ENCODE measurements at regions not wholly inside any gene's neighbourhood (a gene's known extent, or its start where the extent isn't known, plus 50 kb on each side); places are given as distances from the start of the nearest gene placed in this dataset.
"Not testable (repeated sequence)": the region's sequence is repeated elsewhere in the genome, so short reads cannot be mapped to it uniquely, and the experiment has no call there.

DNA sequence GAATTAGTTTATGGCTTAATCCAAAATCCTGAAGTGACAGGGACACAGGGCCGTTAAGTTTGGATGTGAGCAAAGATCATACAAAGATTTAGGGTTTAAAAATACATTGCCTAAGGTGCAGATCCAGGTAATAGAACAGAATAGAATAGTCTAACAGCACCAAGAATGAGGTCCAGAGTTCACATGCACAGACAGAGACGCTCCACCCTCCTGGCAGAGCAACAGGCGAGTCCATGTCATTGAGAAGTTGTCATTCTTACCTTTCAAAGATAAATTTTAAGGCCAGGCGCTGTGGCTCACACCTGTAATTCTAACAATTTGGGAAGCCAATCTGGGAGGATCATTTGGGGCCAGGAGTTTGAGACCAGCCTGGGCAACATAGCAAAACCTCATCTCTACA lies 209.1 kb upstream of the AUTS2 start:
- Histone ChIP-seq H3K4me3 (ENCODE audit: low read length) (no peak overlapping the region), H3K9me3 (ENCODE audit: control insufficient read depth, low read length) (no peaks in the 10 kb centered on the region), H3K27me3 (ENCODE audit: control insufficient read depth, insufficient read depth, low read length) (no peaks in the 10 kb centered on the region), H3K9ac (ENCODE audit: low read length) (no peak overlapping the region), H3K4me1 (ENCODE audit: control insufficient read depth, insufficient read depth, low read length) (no peaks in the 10 kb centered on the region), H3K36me3 (ENCODE audit: control insufficient read depth, insufficient read depth, low read length) (no peaks in the 10 kb centered on the region)

DNA sequence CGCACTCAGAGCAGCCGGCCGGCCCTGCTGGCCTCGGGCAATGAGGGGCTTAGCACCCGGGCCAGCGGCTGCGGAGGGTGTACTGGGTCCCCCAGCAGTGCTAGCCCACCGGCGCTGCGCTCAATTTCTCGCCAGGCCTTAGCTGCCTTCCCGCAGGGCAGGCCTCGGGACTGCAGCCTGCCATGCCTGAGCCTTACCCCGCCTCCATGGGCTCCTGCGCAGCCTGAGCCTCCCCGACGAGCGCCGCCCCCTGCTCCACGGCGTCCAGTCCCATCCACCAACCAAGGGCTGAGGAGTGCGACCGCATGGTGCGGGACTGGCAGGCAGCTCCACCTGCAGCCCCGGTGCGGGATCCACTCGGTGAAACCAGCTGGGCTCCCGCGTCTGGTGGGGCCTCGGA lies 204.4 kb upstream of the AUTS2 start:
- not testable (repeated sequence) for H3K36me3 ChIP-seq (ENCODE audit: control insufficient read depth, insufficient read depth, low read length); H3K4me1 ChIP-seq (ENCODE audit: control insufficient read depth, insufficient read depth, low read length); H3K9ac ChIP-seq (ENCODE audit: low read length); H3K4me3 ChIP-seq (ENCODE audit: low read length); H3K27me3 ChIP-seq (ENCODE audit: control insufficient read depth, insufficient read depth, low read length); H3K9me3 ChIP-seq (ENCODE audit: control insufficient read depth, low read length)

DNA sequence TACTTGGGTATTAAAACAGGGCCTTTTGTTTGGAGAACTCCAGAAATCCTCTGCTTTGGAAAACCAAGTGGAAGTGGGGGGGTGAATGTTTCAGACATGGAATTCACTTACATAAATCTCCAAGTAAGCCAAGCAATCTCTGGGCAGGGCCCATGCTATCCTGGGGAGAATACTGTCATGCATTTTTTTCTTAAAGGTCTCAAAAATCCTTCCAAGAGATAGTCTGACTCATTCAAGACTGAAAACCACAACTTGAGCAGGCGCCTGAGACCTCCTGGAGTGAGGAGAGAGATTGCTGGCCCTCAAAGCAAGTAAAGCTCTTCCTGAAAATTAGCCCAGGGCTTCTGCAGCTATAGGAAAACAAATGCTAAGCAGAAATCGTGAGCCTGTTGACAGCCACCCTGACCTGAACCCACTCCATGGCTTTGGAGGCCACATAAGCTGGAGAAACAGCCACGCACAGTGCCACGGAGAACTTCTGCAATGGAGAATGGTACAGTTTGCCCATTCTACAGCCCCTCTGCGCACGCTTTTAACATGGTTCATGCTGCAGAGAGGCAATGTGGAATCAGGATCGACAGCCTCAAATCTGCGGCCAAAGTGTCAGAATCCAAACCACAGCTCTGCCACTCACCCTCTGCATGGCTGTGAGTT lies 203.1 kb upstream of the AUTS2 start:
- Histone ChIP-seq H3K27me3 (ENCODE audit: control insufficient read depth, insufficient read depth, low read length) (no peaks in the 10 kb centered on the region), H3K9ac (ENCODE audit: low read length) (no peak overlapping the region), H3K4me1 (ENCODE audit: control insufficient read depth, insufficient read depth, low read length) (no peaks in the 10 kb centered on the region), H3K4me3 (ENCODE audit: low read length) (no peak overlapping the region), H3K9me3 (ENCODE audit: control insufficient read depth, low read length) (no peaks in the 10 kb centered on the region), H3K36me3 (ENCODE audit: control insufficient read depth, insufficient read depth, low read length) (no peaks in the 10 kb centered on the region)

- Histone ChIP-seq H3K36me3 (ENCODE audit: control insufficient read depth, insufficient read depth, low read length) (no peaks in the 10 kb centered on the region), H3K4me3 (ENCODE audit: low read length) (no peak overlapping the region), H3K27me3 (ENCODE audit: control insufficient read depth, insufficient read depth, low read length) (no peaks in the 10 kb centered on the region), H3K9me3 (ENCODE audit: control insufficient read depth, low read length) (no peaks in the 10 kb centered on the region), H3K4me1 (ENCODE audit: control insufficient read depth, insufficient read depth, low read length) (no peaks in the 10 kb centered on the region), H3K9ac (ENCODE audit: low read length) (no peak overlapping the region)
Observed at GRCh38 chr7:69398986-69399385, 199.3 kb upstream of the AUTS2 start.

GRCh38 chr7:69399401-69399800 lies 198.9 kb upstream of the AUTS2 start:
- Histone ChIP-seq H3K9me3 (ENCODE audit: control insufficient read depth, low read length) (no peaks in the 10 kb centered on the region), H3K36me3 (ENCODE audit: control insufficient read depth, insufficient read depth, low read length) (no peaks in the 10 kb centered on the region), H3K9ac (ENCODE audit: low read length) (no peak overlapping the region), H3K4me3 (ENCODE audit: low read length) (no peak overlapping the region), H3K27me3 (ENCODE audit: control insufficient read depth, insufficient read depth, low read length) (no peaks in the 10 kb centered on the region), H3K4me1 (ENCODE audit: control insufficient read depth, insufficient read depth, low read length) (no peaks in the 10 kb centered on the region)

DNA sequence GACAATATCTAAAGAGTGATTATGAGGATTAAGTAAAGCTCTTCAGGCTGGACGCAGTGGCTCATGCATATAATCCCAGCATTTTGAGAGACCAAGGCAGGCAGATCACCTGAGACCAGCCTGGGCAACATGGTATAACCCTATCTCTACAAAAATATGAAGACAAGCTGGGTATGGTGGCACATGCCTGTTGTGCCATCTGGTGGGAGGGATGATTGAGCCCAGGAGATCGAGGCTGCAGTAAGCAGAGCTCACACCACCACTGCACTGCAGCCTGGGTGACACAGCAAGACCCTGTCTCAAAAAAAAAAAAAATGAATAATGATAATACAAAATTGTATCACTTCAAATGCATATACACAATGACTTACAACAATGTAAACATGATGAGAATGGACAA lies 195.6 kb upstream of the AUTS2 start:
- Histone ChIP-seq H3K4me3 (ENCODE audit: low read length) (no peak overlapping the region), H3K9me3 (ENCODE audit: control insufficient read depth, low read length) (no peaks in the 10 kb centered on the region), H3K4me1 (ENCODE audit: control insufficient read depth, insufficient read depth, low read length) (no peaks in the 10 kb centered on the region), H3K9ac (ENCODE audit: low read length) (no peak overlapping the region), H3K36me3 (ENCODE audit: control insufficient read depth, insufficient read depth, low read length) (no peaks in the 10 kb centered on the region), H3K27me3 (ENCODE audit: control insufficient read depth, insufficient read depth, low read length) (no peaks in the 10 kb centered on the region)

- Histone ChIP-seq H3K9ac (ENCODE audit: low read length) (no peak overlapping the region), H3K36me3 (ENCODE audit: control insufficient read depth, insufficient read depth, low read length) (no peaks in the 10 kb centered on the region), H3K9me3 (ENCODE audit: control insufficient read depth, low read length) (no peaks in the 10 kb centered on the region), H3K4me1 (ENCODE audit: control insufficient read depth, insufficient read depth, low read length) (no peaks in the 10 kb centered on the region), H3K27me3 (ENCODE audit: control insufficient read depth, insufficient read depth, low read length) (no peaks in the 10 kb centered on the region), H3K4me3 (ENCODE audit: low read length) (no peak overlapping the region)
Observed at GRCh38 chr7:69403169-69403568, 195.1 kb upstream of the AUTS2 start.

- no peaks in the 10 kb centered on the region for H3K9me3 ChIP-seq (ENCODE audit: control insufficient read depth, low read length)
- H3K9ac ChIP-seq (ENCODE audit: low read length) = no peak overlapping the region
- H3K36me3 ChIP-seq (ENCODE audit: control insufficient read depth, insufficient read depth, low read length) = no peaks in the 10 kb centered on the region
- H3K4me3 ChIP-seq (ENCODE audit: low read length) = no peak overlapping the region
- no peaks in the 10 kb centered on the region for H3K27me3 ChIP-seq (ENCODE audit: control insufficient read depth, insufficient read depth, low read length)
- H3K4me1 ChIP-seq (ENCODE audit: control insufficient read depth, insufficient read depth, low read length) = no peaks in the 10 kb centered on the region
Observed at GRCh38 chr7:69411018-69411417, 187.3 kb upstream of the AUTS2 start.

DNA sequence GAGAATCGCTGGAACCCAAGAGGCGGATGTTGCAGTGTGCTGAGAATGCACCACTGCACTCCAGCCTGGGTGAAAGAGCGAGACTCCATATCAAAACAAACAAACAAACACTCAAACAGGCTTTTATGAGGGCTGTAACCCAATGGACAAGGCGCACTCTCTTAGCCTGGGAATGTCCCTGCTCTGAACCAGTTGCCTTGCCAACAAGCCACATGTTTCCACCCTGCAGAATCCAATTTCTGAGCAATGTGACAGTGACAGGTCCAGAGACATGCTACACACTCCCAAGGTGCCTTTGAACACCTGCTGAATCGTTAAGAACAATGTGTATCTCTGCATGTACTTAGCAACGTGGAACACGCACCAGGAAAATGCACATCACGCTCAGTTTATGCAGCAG lies 186.8 kb upstream of the AUTS2 start:
- Histone ChIP-seq H3K9me3 (ENCODE audit: control insufficient read depth, low read length) (no peaks in the 10 kb centered on the region), H3K27me3 (ENCODE audit: control insufficient read depth, insufficient read depth, low read length) (no peaks in the 10 kb centered on the region), H3K4me1 (ENCODE audit: control insufficient read depth, insufficient read depth, low read length) (no peaks in the 10 kb centered on the region), H3K4me3 (ENCODE audit: low read length) (no peak overlapping the region), H3K9ac (ENCODE audit: low read length) (no peak overlapping the region), H3K36me3 (ENCODE audit: control insufficient read depth, insufficient read depth, low read length) (no peaks in the 10 kb centered on the region)

- H3K27me3 ChIP-seq (ENCODE audit: control insufficient read depth, insufficient read depth, low read length) = no peaks in the 10 kb centered on the region
- no peaks in the 10 kb centered on the region for H3K36me3 ChIP-seq (ENCODE audit: control insufficient read depth, insufficient read depth, low read length)
- H3K4me1 ChIP-seq (ENCODE audit: control insufficient read depth, insufficient read depth, low read length) = no peaks in the 10 kb centered on the region
- no peaks in the 10 kb centered on the region for H3K9me3 ChIP-seq (ENCODE audit: control insufficient read depth, low read length)
- H3K9ac ChIP-seq (ENCODE audit: low read length) = no peak overlapping the region
- no peak overlapping the region for H3K4me3 ChIP-seq (ENCODE audit: low read length)
Observed at GRCh38 chr7:69412331-69413146, 185.7 kb upstream of the AUTS2 start.

GRCh38 chr7:69414555-69414954 lies 183.7 kb upstream of the AUTS2 start:
- no peaks in the 10 kb centered on the region for H3K4me1 ChIP-seq (ENCODE audit: control insufficient read depth, insufficient read depth, low read length)
- no peak overlapping the region for H3K9ac ChIP-seq (ENCODE audit: low read length)
- H3K27me3 ChIP-seq (ENCODE audit: control insufficient read depth, insufficient read depth, low read length) = no peaks in the 10 kb centered on the region
- H3K9me3 ChIP-seq (ENCODE audit: control insufficient read depth, low read length) = no peaks in the 10 kb centered on the region
- no peaks in the 10 kb centered on the region for H3K36me3 ChIP-seq (ENCODE audit: control insufficient read depth, insufficient read depth, low read length)
- no peak overlapping the region for H3K4me3 ChIP-seq (ENCODE audit: low read length)

GRCh38 chr7:69418869-69419670 lies 179.2 kb upstream of the AUTS2 start:
- H3K36me3 ChIP-seq (ENCODE audit: control insufficient read depth, insufficient read depth, low read length) = no peaks in the 10 kb centered on the region

More at GRCh38 chr7:69418869-69419670, 179.2 kb upstream of the AUTS2 start:
- H3K4me3 ChIP-seq (ENCODE audit: low read length) = no peak overlapping the region
- H3K27me3 ChIP-seq (ENCODE audit: control insufficient read depth, insufficient read depth, low read length) = no peaks in the 10 kb centered on the region
- H3K9ac ChIP-seq (ENCODE audit: low read length) = no peak overlapping the region
- H3K4me1 ChIP-seq (ENCODE audit: control insufficient read depth, insufficient read depth, low read length) = no peaks in the 10 kb centered on the region
- no peaks in the 10 kb centered on the region for H3K9me3 ChIP-seq (ENCODE audit: control insufficient read depth, low read length)
